GM18511 (cell line): ENCODE measurements at regions not wholly inside any gene's neighbourhood (a gene's known extent, or its start where the extent isn't known, plus 50 kb on each side); places are given as distances from the start of the nearest gene placed in this dataset.
"Not testable (repeated sequence)": the region's sequence is repeated elsewhere in the genome, so short reads cannot be mapped to it uniquely, and the experiment has no call there.

ENCODE experiments used
- ATAC-seq: cut with Tn5 transposase; IDR thresholded peaks from one replicate; pipeline ENCODE4 v1.9.1; 2021; ENCODE audit warnings: mild to moderate bottlenecking, moderate library complexity; ENCODE audit not compliant: unreplicated experiment

DNA sequence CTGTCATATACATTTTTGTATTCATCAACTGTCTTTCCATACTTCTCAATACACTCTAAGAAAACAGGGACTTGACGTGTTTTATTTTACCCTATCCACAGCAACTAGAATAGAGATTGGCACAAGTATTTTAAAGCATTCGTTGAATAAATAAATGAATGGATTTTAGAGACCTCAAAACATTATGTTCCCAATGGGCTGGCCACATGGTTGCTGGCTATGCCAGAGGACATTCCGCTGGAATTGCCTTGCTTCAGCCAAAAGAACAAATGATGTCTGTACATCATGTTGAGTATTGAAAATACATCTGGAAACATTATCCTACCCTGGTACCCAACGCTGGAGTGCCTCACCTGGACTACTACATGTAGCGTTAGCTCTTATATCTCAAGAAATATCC lies 132.8 kb upstream of the RAP1B start:
- no peak for ATAC-seq

DNA sequence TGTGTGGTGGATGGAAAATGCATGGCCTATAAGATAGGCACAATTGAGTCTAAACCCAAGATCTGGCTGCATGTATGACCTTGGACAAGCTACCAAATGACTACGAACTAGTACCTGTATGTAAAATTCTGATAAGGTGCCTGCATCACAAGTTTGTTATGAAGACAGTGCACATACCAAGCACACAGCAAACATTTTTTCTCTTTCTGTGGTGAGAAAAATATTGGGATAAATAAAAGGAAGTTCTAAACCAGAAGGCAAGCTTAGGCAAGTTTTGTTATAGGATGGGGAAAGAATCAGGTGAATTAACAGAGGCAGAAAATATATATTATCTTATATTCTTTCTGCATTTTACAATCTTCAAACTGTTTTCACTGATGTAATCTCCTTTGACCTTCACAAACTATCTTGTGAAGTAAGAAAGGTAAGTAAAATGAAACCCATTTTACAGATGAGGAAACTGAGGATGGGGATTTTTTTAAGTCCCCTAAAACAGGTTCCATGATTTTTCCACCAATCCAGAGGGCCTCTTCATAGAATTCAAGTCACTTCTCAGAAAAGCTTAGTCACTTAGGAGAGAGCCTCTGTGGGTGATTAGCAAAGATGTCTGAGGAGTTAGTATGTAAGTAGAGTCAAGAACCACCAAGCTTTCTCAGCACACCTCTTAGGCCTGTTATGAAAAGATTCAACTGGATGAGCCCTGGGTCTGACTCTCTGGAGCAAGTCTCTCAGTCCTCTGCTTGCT lies 132.0 kb upstream of the RAP1B start:
- no peak for ATAC-seq

DNA sequence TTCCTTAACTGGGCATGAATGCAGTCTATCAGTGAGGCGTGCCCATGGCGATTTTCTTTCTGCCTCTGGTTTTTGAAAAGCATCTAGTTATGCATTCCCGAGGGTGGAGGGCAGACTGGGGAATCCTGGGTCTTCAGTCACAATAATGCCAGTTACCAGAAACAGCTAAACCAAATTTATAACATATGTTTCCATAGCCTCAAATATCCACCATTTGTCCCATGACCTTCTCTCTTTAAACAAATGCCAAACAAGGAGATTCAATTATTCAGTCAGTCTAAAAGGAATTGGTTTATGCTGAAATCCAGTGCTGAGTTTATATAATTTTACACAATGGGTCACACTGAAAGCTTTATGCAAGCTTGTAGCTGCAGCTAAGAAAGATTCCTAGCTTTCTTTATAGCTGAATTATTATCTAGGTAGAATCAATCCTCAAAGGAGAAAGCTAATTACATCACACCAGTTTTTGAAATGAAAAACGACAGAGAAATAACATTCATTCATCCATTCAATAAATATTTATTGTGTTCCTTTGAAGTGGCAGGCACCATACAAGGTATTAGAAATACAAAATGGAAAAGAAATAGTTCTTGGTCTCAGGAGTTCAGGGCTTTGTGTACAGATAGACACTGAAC lies 131.3 kb upstream of the RAP1B start:
- no peak for ATAC-seq

DNA sequence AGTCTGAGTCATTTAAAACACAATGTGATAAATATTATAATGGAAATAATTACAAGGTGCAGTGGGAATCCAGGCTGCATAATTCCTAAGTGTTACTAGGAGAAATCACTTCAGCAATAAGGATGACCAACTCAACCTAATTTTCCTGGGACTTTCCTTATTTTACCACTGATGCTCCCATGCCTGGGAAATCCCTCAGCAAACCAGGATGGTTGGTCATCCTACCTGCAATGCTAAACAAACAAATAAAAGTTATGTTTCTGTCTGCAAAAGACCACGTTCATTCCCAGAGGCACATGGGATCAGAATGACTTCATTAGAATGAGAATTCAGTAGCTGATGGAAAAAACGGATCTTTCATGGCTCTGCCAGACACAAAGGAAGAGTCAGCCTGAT lies 130.8 kb upstream of the RAP1B start:
- ATAC-seq = no peak

DNA sequence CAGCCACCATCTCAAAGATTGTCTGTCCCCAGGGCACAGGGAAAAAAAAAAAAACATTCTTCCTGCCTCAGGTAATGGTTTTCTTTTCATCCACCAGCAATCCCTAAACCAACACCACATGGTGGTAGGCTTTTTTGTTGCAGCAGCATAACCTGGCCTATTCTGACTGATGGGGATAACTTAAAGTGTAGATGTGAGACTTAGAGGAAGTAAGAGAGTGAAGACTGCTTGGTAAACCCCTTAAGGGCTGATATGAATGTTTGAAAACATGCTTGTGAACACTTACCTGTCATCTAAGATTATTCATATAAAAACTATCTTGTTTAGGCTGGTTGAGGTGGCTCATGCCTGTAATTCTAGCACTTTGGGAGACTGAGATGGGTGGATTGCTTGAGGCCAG lies 130.2 kb upstream of the RAP1B start:
- ATAC-seq = no peak

DNA sequence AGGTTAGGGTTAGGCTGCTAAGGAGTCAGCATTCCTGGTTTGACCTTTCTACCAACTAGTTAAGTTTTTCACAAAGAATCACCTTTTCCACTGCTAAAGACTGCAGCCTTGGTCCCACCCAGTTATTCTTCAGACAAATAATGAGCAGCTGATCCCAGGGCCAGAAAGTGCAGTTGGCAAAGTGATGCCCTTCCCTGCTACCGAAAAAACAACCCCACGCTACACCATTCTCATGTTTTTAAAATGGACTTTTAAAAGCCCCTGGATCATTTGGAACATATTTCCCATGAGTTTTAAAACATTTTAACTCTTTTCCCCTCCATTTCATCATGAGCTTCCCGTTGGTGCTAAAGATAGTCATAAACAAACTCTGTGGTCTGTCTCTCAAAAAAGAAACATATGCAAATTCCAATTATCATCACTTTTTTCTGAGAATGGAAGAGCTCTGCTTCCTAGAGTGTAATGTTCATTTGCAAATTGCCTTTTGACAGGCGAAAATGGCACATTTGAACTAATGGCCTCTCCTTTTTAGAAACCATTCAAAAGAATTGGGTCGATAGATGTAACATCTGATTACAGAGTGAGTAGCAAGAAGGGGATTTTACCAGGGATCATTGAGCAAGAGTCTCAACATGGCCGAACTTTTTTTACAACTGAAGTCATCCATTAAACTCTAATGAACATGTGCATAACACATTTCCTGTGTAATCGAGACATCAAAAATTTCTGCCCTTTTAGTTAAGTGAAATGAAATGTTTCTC lies 129.3 kb upstream of the RAP1B start:
- peak; percentile 59 for ATAC-seq

DNA sequence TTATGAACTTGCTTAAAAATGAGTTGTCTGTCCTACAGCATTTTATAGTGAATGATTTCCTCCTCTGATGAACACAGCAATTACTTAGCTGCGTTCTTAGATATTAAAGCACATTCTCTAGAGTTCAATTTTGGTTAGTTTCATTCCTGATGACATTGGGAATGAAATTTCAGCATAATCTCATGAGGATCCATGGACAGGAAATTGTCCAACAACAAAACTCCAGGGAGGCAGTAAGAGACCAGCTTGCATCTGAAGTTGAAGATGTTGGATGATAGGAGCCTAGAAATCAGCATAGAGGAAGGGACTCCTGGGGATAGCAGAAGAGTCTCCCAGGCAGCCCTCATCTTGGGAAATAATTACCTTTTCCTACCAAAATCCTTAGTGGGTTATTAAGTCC lies 128.7 kb upstream of the RAP1B start:
- ATAC-seq = no peak

DNA sequence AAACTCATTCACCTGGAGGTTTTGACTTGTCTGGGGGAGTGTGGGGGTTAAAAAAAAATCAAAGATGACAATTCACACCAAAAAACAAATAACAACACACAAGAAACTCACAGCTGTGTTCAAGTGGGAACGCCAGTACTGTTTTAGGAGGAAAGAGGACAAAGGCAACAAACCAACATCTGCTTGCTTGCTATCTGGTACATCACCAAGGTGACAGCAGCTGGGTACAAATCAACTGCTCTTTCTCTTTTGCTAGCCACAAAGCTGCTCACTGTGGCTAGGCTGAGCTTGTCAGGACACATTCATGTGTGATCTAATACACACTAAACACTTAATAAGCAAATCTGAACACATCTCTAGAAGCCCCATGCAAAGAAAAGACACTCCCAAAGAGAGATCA lies 128.0 kb upstream of the RAP1B start:
- ATAC-seq = peak; percentile 68

DNA sequence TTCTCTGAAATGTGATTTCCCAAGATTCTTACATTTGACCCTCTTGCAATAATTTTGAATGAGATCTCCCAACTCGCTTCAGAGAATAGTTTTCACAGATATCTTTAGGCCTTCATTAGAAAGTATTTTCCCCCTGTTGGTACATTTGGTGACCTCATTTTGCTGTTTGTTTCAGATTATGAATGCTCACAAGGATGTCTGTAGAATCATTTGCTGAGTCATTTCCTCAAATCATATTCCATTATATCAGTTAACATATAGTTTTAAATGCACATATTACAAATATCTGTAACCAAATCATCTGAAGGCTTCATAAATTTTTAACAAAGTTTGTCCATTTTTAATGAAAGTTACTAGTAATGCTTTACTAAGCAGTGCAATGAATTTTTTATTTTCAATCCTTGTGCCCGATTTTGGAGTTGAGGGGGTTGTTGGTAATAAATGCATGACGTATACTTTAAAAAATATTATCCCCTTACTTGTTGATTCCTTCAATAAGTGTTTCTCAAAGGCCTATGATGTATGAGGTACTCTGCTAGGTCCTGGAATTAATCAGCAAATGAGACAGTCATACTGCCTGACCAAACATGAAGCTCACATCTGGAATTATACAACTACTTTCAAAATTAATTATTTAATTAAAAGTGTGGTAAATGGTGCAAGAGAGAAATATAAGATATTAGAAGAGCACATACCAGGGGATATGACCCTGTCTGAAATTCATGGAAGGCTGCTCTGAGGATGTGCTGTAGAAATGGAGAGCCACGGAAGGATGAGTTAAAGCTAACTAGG lies 126.9 kb upstream of the RAP1B start:
- no peak for ATAC-seq

DNA sequence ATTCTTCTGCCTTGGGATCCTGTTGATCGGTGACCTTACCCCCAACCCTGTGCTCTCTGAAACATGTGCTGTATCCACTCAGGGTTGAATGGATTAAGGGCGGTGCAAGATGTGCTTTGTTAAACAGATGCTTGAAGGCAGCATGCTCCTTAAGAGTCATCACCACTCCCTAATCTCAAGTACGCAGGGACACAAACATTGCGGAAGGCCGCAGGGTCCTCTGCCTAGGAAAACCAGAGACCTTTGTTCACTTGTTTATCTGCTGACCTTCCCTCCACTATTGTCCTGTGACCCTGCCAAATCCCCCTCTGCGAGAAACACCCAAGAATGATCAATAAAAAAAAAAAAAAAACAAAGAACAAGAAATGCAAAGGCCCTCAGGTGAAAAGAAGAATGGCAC lies 126.1 kb upstream of the RAP1B start:
- not testable (repeated sequence) for ATAC-seq

DNA sequence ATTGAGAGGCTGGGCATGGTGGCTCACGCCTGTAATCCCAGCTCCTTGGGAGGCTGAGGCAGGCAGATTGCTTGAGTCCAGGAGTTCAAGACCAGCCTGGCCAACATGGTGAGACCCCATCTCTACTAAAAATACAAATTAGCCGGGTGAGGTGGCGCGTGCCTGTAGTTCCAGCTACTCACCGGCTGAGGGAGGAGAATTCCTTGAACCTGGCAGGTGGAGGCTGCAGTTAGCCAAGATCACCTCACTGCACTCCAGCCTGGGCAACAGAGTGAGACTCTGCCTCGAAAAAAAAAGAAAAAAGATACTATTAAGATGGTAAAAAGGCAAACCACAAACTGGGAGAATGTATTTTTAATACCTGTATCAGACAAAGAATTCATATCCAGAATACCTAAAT lies 124.2 kb upstream of the RAP1B start:
- not testable (repeated sequence) for ATAC-seq

DNA sequence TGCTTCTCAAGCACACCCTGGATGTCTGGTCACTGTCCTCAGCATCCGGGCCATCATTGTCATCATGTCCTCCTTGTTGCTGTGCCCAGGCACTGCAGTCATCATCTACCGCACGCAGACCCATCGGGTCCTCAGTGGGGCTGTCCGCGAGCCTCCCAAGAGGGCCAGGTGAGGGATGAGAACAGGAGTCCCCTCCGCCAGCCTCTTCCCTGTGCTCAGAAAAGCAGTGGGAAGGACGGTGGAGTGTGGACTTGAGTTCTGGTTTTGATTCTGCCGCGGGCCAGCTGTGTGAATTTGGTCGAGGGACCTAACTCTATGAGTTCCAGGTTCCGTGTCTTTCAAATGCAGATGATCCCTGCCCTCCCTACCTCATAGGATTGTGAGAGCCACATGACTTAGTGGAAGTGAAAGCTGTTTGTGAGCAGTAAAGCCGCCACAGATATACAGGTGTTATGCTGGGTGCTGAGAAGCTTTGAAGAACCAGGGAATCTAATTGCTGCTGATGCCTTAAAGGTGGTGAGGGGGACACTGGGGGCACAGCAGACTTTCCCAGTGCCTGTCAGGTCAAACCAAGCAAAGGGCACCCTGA lies 122.9 kb upstream of the RAP1B start:
- ATAC-seq = no peak

DNA sequence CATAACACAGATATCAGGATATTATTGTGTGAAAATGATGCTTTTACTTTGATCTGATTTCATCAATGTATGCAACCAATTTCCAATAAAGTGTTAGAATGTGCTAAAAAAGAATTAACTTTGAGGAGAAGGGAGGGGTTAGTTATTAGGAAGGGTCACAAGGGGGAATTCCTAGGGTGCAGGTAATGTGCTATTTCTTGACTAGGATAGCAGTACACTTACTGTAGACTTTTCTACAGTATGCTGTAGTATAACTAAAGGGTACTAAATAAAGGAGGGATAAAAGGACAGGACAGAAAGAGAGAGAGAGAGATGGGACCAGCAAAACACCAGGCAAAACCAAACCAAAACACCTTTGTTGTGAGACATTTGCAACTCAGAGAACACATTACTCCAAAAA lies 121.4 kb upstream of the RAP1B start:
- no peak for ATAC-seq

DNA sequence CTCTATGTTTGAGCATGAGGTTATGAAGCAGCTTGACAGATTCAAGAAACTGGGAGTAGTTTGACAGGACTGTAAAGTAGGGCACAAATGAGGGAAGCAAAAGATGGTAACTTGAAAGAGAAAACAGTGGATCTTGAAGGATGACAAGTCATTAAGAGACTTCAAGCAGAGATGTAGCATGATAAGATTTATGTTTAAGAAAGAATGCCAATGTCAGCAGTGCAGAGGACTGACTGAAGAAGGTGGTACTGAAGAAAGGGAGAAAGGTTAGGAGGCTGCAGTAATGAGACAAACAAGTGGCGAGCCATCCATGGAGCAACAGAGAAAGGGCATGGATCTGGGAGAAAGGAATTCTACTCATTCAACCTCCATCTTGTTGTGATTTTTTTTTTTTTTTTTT lies 120.2 kb upstream of the RAP1B start:
- ATAC-seq = no peak

DNA sequence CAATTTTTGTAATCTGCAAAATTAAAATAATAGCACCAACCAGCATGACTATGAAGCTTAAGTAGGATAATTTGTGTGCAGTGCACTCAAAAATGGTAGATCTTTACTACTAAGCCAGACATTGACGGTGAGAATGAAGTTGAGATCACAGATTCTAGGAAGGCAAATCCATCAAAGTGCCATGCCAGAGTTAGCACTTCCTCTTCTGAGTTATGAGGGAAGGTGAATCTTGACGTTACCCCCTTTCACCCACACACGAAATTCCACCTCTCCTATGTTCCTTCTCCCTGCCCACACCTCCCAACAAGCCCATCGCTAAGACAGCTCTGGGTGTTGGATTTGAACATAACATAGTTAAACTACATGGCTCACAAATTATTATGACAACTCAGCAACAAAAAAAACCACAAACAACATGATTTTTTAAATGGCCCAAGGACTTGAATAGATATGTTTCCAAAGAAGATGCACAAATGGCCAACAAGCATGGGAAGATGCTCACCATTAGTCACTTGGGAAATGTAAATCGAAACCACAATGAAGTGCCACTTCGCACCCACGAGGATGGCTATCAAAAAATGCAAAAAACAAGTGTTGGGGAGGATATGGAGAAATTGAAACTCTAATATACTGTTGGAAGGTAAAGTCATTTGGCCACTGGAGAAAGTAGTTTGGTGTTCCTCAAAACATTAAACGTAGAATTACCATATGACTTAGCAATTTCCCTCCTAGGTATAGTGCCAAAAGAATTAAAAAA lies 119.3 kb upstream of the RAP1B start:
- no peak for ATAC-seq

DNA sequence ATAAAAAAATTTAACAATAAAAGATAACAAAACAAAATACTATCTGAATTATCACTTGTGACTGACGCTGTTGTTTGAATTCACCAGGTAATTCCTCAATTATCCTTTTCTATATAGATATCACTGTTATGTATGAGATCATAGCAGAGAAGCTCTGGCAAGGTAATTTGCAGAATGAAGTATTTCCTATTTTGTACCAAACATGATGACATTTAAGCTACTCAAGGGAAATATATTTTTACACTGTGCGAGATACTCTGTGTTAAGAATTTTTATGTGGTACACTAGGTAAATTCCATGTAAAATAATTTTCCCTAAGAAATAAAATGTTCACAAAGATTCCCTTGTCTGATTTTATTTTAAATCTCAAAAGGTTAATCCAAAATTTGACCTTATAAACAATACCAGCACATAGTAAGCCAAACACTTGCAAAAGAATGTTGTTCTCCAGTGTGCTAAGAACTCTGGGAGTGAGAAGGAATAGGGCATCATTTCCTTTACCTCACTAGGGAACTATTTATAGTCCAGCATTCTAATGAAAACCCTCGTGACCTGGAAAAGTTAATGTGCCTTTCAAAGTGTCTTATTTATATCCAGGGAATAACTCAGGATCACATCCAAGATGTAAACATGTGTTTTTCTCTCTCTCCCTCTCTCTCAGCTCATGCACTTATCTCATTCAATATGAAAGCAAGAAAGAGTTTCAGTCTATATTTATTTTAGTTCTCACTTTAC lies 115.2 kb upstream of the RAP1B start:
- ATAC-seq = no peak

DNA sequence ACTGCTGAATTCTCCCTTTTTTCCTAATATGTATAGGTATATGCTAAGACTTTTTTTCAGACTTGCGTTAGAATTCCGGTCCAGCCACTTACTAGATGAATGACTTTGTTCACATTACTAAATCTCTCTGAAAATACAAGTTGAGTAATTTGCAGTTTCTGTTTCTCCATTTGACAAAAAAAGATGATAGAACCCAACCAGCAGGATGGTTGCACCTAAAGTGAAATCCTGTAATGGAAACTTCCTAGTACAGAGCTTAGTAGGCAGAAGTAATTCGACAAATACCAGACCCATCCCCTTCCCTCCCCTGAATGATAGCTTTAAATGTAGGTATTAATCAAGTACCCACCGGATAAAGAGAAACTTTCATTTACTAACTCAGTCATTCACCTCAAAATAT lies 113.6 kb upstream of the RAP1B start:
- peak; percentile 73 for ATAC-seq

DNA sequence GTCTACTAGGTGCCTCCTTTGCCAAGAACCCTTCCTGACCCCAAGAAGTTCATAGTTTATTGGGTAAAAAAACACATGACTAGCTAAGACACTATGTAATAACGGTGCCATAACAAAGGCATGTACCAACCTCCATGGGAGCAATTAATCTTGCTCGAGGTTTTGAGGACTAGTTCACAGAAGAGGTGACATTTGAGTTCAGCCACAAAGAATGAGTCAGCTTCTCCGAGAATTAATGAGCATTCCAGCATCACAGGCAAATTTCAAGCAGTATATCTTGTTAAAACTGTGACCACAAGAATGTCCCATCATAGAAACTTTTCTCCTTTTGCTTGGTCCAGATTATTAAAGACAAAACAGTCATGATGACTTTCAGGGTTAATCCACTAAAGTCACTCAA lies 113.0 kb upstream of the RAP1B start:
- peak; percentile 41 for ATAC-seq

DNA sequence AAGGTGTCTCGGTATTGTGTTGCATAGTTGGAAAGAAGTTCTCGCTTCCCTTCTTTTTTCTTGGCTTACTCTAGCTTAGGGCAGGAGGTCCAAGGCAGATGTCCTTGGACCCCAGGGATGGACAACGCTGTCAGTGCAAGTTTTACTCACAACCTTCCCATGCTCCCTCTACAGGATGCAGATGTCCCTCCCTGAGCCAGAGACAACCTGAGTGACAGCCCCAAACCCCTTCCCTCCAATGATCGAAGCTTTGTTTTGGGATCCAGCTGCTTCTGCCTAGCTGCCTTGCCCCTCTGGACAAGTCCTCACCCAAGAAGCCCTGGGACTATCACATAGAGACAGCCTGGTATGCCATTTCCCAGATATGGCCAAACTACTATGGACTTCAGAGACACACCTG lies 112.0 kb upstream of the RAP1B start:
- no peak for ATAC-seq

DNA sequence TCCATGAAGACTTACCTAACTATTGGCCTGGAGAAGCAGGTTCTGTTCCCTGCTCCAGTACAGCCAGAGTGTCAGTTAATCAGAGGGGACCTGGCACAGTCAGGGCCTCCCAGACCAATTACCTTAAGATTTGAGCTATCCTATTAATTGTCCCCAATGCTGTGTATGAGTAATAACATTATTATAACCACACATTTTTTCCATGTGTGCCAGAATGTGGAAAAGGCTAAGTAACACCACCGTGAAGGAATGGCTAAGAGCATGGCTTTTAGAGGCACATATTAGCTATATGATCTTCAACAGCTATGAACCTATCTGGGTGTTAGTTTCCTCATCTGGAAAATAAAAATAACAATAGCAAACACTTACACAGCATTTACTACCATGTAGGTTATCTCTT lies 111.1 kb upstream of the RAP1B start:
- ATAC-seq = no peak
